Liver (tissue), 8 donors: ENCODE measurements at regions not wholly inside any gene's neighbourhood (a gene's known extent, or its start where the extent isn't known, plus 50 kb on each side); places are given as distances from the start of the nearest gene placed in this dataset.

Experiments
- DNase-seq: peaks from one replicate; pipeline ENCODE4 v3.0.0-alpha.2; 2017; ENCODE audit warnings: low spot score
- H3K27ac ChIP-seq, 2 donors: one replicate each; pipeline ENCODE4 v1.7.0; 2013; ENCODE audit warnings: inconsistent platforms in 2 of 2, low read length in 2 of 2, control low read depth in 1 of 2, low read depth in 1 of 2, mild to moderate bottlenecking in 1 of 2
- H3K27me3 ChIP-seq, 4 donors: one replicate each; pipeline versions ENCODE4 v1.6.1 to v1.7.0; 2013; ENCODE audit warnings: low read length in 3 of 4, inconsistent platforms in 1 of 4, mild to moderate bottlenecking in 1 of 4, moderate library complexity in 1 of 4; ENCODE audit not compliant: control insufficient read depth in 4 of 4, insufficient read depth in 4 of 4
- H3K36me3 ChIP-seq, 4 donors: one replicate each; pipeline versions ENCODE4 v1.6.1 to v1.7.0; 2013; ENCODE audit warnings: low read length in 3 of 4, mild to moderate bottlenecking in 3 of 4, low read depth in 1 of 4, moderate library complexity in 1 of 4; ENCODE audit not compliant: control insufficient read depth in 4 of 4, insufficient read depth in 3 of 4
- H3K4me1 ChIP-seq, 4 donors: one replicate each; pipeline versions ENCODE4 v1.6.1 to v1.7.0; 2013; ENCODE audit warnings: low read length in 3 of 4, mild to moderate bottlenecking in 3 of 4, moderate library complexity in 1 of 4; ENCODE audit not compliant: control insufficient read depth in 4 of 4, insufficient read depth in 4 of 4
- H3K4me3 ChIP-seq, 3 donors: one replicate each; pipeline versions ENCODE4 v1.6.1 to v1.7.0; 2013; ENCODE audit warnings: low read length in 3 of 3, control low read depth in 1 of 3, low read depth in 1 of 3, mild to moderate bottlenecking in 1 of 3
- H3K9ac ChIP-seq, 2 donors: one replicate each; pipeline ENCODE4 v1.7.0; 2013; ENCODE audit warnings: low read length in 2 of 2, mild to moderate bottlenecking in 2 of 2, moderate library complexity in 2 of 2, control low read depth in 1 of 2, low read depth in 1 of 2
- H3K9me3 ChIP-seq, 4 donors: one replicate each; pipeline versions ENCODE4 v1.6.1 to v1.7.0; 2013; ENCODE audit warnings: low read length in 3 of 4; ENCODE audit not compliant: control insufficient read depth in 4 of 4
- ATF3 ChIP-seq: IDR thresholded peaks from 2 replicates; pipeline ENCODE4 v1.6.1; 2016; ENCODE audit warnings: antibody characterized with exemption
- CTCF ChIP-seq: fragments of 150-350 bp; IDR thresholded peaks from 2 replicates; pipeline ENCODE4 v1.5.1; 2017; ENCODE audit warnings: improper control_type of control experiment, low read depth, low read length; ENCODE audit not compliant: missing input control
- EGR1 ChIP-seq, 2 donors: IDR thresholded peaks; 2 replicates each; pipeline ENCODE4 v1.6.1; 2016 to 2018; ENCODE audit warnings: antibody characterized with exemption in 2 of 2, low read depth in 2 of 2
- FOXA1 ChIP-seq: IDR thresholded peaks from 2 replicates; pipeline ENCODE4 v1.6.1; 2016; ENCODE audit warnings: antibody characterized with exemption
- FOXA2 ChIP-seq: IDR thresholded peaks from 2 replicates; pipeline ENCODE4 v1.6.1; 2016; ENCODE audit warnings: antibody characterized with exemption
- GABPA ChIP-seq, 2 donors: IDR thresholded peaks in 1 of 2; conservative IDR thresholded peaks in 1 of 2; 2 replicates each; pipeline ENCODE4 v1.6.1; 2016; ENCODE audit warnings: antibody characterized with exemption in 2 of 2, mild to moderate bottlenecking in 1 of 2, moderate library complexity in 1 of 2
- HNF4A ChIP-seq, 2 donors: conservative IDR thresholded peaks; 2 replicates each; pipeline ENCODE4 v1.6.1; 2016; ENCODE audit warnings: antibody characterized with exemption in 2 of 2, mild to moderate bottlenecking in 2 of 2
- HNF4G ChIP-seq: IDR thresholded peaks from 2 replicates; pipeline ENCODE4 v1.6.1; 2016; ENCODE audit warnings: antibody characterized with exemption
- JUND ChIP-seq, 2 donors: IDR thresholded peaks; 2 replicates each; pipeline ENCODE4 v1.6.1; 2016; ENCODE audit warnings: antibody characterized with exemption in 2 of 2
- MAX ChIP-seq: IDR thresholded peaks from 2 replicates; pipeline ENCODE4 v1.6.1; 2016; ENCODE audit warnings: antibody characterized with exemption
- NR2F2 ChIP-seq: IDR thresholded peaks from 2 replicates; pipeline ENCODE4 v1.6.1; 2016; ENCODE audit warnings: antibody characterized with exemption
- RAD21 ChIP-seq, 2 donors: IDR thresholded peaks; 2 replicates each; pipeline ENCODE4 v1.6.1; 2016; ENCODE audit warnings: antibody characterized with exemption in 2 of 2, mild to moderate bottlenecking in 2 of 2
- RXRA ChIP-seq, 2 donors: IDR thresholded peaks; 2 replicates each; pipeline ENCODE4 v1.6.1; 2017 to 2018; ENCODE audit warnings: antibody characterized with exemption in 2 of 2, mild to moderate bottlenecking in 1 of 2
- SP1 ChIP-seq: IDR thresholded peaks from 2 replicates; pipeline ENCODE4 v1.6.1; 2018; ENCODE audit warnings: antibody characterized with exemption, mild to moderate bottlenecking
- TAF1 ChIP-seq: conservative IDR thresholded peaks from 2 replicates; pipeline ENCODE4 v1.6.1; 2016; ENCODE audit warnings: antibody characterized with exemption, mild to moderate bottlenecking
- YY1 ChIP-seq: IDR thresholded peaks from 2 replicates; pipeline ENCODE4 v1.6.1; 2016; ENCODE audit warnings: antibody characterized with exemption, mild to moderate bottlenecking
- WGBS: extraction: QIAGEN DNeasy Blood & Tissue Kit; methylation state at CpG from one replicate; pipeline ENCODE4 v1.1.7; 2013; 5-methylcytosine and 5-hydroxymethylcytosine counted together
- TF ChIP-seq, protein P1 (sequence below): IDR thresholded peaks from 2 replicates; pipeline ENCODE4 v1.6.1; 2016; ENCODE audit warnings: antibody characterized with exemption, mild to moderate bottlenecking
- TF ChIP-seq, protein P2 (sequence below): IDR thresholded peaks from 2 replicates; pipeline ENCODE4 v1.6.1; 2016; ENCODE audit warnings: antibody characterized with exemption
- donor health status: healthy.
- donor health status: healthy.
- donor health status: healthy.
- donor health status: healthy.
- donor health status: healthy.

- H3K36me3 ChIP-seq: no peaks in the 10 kb centered on the region
- no peak overlapping the region for H3K4me3 ChIP-seq
- peaks cover 0 to 29% (median 6%) of the 10 kb centered on the region in 4 donors for H3K27me3 ChIP-seq
- DNase-seq: no peak
- TF ChIP-seq FOXA1: no peak
- no peak overlapping the region for H3K27ac ChIP-seq
- no peak overlapping the region for H3K9ac ChIP-seq
- 59% methylated on average over 3 of the region's 3 CpGs for WGBS
- peaks cover 0 to 6% (median 2%) of the 10 kb centered on the region in 4 donors for H3K9me3 ChIP-seq
- H3K4me1 ChIP-seq: no peaks in the 10 kb centered on the region
These were observed 92.4 kb upstream of the LIFR start for GRCh38 chr5:38648703-38649291.

GRCh38 chr5:38650540-38650939, 94.1 kb upstream of the LIFR start:
- H3K27ac ChIP-seq: no peak overlapping the region
- H3K9ac ChIP-seq: no peak overlapping the region
- H3K9me3 ChIP-seq: peaks cover 0 to 6% (median 0%) of the 10 kb centered on the region in 4 donors
- H3K27me3 ChIP-seq: peaks cover 0 to 23% (median 6%) of the 10 kb centered on the region in 4 donors
- no peaks in the 10 kb centered on the region for H3K4me1 ChIP-seq
- 22% methylated on average over 7 of the region's 7 CpGs for WGBS
- no peak for DNase-seq
- no peak overlapping the region for H3K4me3 ChIP-seq
- TF ChIP-seq RXRA (IDR thresholded peaks at IDR 0.05) (no peak), YY1 (no peak), TAF1 (no peak), EGR1 (IDR thresholded peaks at IDR 0.05; ENCODE audit: low read depth in 2 of 2) (no peak), FOXA1 (no peak), GABPA (IDR thresholded peaks at IDR 0.05 in 1 of 2, conservative IDR thresholded peaks at IDR 0.05 in 1 of 2) (no peak), CTCF (no peak), NR2F2 (no peak), MAX (no peak), HNF4A (conservative IDR thresholded peaks at IDR 0.05) (no peak), FOXA2 (no peak), ATF3 (no peak), JUND (IDR thresholded peaks at IDR 0.05) (no peak), SP1 (no peak), HNF4G (no peak), RAD21 (IDR thresholded peaks at IDR 0.05) (no peak)
- TF ChIP-seq, protein P1, sequence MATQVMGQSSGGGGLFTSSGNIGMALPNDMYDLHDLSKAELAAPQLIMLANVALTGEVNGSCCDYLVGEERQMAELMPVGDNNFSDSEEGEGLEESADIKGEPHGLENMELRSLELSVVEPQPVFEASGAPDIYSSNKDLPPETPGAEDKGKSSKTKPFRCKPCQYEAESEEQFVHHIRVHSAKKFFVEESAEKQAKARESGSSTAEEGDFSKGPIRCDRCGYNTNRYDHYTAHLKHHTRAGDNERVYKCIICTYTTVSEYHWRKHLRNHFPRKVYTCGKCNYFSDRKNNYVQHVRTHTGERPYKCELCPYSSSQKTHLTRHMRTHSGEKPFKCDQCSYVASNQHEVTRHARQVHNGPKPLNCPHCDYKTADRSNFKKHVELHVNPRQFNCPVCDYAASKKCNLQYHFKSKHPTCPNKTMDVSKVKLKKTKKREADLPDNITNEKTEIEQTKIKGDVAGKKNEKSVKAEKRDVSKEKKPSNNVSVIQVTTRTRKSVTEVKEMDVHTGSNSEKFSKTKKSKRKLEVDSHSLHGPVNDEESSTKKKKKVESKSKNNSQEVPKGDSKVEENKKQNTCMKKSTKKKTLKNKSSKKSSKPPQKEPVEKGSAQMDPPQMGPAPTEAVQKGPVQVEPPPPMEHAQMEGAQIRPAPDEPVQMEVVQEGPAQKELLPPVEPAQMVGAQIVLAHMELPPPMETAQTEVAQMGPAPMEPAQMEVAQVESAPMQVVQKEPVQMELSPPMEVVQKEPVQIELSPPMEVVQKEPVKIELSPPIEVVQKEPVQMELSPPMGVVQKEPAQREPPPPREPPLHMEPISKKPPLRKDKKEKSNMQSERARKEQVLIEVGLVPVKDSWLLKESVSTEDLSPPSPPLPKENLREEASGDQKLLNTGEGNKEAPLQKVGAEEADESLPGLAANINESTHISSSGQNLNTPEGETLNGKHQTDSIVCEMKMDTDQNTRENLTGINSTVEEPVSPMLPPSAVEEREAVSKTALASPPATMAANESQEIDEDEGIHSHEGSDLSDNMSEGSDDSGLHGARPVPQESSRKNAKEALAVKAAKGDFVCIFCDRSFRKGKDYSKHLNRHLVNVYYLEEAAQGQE: no peak
- TF ChIP-seq, protein P2, sequence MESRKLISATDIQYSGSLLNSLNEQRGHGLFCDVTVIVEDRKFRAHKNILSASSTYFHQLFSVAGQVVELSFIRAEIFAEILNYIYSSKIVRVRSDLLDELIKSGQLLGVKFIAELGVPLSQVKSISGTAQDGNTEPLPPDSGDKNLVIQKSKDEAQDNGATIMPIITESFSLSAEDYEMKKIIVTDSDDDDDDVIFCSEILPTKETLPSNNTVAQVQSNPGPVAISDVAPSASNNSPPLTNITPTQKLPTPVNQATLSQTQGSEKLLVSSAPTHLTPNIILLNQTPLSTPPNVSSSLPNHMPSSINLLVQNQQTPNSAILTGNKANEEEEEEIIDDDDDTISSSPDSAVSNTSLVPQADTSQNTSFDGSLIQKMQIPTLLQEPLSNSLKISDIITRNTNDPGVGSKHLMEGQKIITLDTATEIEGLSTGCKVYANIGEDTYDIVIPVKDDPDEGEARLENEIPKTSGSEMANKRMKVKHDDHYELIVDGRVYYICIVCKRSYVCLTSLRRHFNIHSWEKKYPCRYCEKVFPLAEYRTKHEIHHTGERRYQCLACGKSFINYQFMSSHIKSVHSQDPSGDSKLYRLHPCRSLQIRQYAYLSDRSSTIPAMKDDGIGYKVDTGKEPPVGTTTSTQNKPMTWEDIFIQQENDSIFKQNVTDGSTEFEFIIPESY: no peak
- no peaks in the 10 kb centered on the region for H3K36me3 ChIP-seq
